HG02798 (cell line): ENCODE measurements at regions not wholly inside any gene's neighbourhood (a gene's known extent, or its start where the extent isn't known, plus 50 kb on each side); places are given as distances from the start of the nearest gene placed in this dataset.
A peak's percentile ranks its signal among the peaks of the same experiment; 100 is the strongest.

Source experiments
- ATAC-seq: cut with Tn5 transposase; IDR thresholded peaks from one replicate; pipeline ENCODE4 v1.9.1; 2021; ENCODE audit warnings: mild to moderate bottlenecking; ENCODE audit not compliant: unreplicated experiment, poor library complexity

DNA sequence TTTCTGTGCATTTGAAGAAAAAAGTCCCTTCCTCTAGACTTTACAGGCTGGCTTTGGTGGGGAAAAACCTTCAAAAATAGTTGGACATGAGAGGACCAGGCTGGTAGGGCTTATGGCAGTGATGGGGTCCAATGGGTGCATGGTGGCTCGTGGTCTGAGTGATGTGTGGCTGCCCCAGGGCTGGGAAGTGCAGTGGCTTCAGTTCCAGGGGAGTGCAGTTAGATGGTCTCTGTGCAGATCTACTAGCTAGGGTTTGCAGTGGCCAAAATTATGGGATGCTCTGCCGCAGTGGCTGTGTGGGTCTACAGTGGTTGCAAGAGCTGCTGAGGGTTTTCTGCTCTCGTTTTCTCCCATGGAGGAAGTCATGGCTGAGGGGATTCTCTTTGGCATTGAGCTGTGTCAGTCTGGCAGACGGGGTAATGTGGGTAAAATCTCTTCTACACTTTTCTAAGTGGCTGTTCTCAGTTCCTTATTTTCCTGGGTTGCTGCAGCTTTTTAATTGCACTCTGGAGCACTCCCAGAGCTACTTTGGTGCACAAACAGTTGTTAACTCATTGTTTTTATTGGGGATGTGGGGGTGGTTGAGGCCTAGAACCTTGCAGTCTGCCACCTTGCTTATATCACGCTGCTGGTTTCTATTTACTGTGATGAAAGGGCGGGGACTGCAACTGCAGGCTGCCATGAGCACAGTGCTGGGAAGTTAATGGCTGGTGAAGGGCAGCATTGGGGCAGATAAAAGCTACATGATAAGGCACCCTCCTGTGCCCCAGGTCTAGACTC, 1324.6 kb downstream of the NSUN3 start:
- peak; percentile 67 for ATAC-seq

DNA sequence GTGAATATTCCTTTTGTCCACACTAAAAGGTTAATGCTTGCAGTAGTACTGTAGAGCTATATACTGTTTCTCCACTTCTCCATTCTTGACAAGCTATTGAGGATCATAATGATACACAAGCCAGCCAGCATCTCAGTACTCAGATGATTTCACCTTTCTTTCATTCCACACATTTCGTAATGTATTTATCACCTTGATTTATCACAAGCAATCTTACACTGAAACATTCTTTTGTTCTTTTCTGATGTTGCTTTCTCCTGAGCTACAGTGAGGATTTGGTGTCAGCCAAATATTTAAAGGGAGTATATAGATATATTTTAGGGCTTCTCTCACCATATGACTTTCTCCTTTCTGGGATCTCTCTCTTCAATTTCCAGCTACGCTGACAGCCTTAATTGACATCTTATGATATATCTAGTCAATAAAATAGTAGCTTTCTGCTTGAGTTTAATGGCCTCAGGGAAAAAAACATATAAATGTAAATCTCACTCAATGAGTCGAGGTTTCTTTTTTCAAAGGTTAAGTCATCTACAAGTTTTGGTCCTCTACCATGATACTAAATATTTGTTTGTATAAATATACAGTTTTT, 1327.0 kb downstream of the NSUN3 start:
- ATAC-seq, result no peak

DNA sequence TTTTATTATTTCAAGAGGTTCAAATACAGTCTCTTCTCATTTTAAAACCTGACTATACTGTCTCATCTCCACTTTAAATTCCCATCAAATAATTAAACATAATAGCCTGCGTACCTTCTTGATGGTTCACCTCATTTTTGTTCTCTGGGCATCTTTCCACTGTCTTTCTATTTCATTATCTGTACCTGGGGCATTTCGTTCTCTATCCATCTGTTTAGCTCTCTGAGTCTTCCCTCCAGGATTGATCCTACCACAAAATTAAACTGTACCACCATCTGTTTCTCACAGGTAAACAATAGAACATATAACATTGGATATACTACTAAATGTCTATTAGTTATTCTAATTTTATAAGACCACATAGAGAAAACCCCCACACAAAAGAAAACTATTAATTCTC, 1331.4 kb downstream of the NSUN3 start:
- ATAC-seq, result no peak

DNA sequence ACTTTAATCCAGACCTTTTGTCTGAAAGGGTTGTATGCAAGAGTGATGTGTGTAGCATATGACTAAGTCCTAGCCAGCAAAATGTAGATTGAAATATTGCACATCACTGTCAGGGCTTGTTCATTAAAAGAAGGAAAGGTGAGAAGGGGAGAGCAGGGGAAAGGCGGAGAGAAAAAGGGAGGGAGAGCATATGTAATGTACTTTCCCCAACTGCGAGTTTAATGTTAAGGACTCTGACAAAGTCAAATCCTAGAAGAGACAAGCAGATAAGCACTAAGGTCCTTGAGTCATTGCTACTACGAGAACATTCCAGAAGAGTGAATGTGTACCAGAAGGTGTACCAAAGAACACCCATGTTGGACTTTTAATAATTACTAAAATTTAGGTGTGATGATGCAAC, 1336.7 kb downstream of the NSUN3 start:
- no peak for ATAC-seq

DNA sequence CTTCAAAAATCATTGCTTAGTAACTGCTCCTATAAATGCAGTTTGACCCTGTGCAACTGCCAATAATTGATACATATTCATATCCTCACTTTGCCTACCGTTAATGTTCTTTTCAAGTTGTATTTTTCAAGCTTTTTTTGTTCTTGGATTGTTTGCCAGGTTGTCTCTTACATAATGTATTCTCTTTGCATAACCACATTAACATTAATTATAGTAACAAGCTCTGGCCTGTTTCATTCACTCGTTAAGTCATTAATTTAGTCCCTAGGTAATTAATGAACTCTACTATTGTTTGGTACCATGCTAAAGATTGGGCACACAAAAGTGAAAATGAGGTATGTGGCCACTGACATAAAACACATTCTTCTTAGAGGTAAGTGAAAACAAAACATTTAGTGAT, 1338.8 kb downstream of the NSUN3 start:
- no peak for ATAC-seq

DNA sequence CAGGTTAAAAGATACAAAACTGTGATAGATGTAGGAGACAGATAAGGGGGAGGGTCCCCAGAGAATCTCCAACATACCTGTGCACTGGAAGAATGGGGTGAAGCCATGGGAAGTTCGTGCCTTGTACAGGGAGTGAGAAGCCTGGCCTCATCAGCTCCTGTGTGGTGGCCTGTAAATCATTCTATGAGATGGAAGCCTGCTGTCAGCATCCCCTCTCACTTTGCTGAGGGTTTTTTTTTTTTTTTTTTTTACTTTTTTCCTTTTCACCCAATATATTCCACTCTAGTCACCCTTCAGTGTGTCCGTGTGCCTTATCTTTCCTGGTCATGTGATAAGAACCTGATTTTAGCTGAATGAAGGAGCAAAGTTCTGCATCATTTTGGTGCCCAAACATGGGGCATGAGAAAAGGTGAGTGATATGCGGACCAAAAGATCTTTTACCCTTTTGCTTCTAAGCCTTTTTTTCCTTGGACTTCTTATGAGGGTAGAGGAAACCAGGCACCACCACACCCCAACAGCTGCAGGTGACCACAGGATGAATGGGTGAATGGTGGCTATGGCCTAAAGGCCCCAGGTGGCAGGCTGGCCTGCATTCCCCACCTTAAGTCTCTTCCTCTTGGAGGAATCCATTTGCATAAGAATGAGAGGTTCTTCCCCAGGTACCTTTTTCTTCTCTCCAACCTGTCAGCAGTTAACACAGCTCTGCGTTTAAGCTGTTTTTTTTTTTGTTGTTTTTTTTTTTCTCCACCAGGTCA, 1345.0 kb downstream of the NSUN3 start:
- no peak for ATAC-seq

DNA sequence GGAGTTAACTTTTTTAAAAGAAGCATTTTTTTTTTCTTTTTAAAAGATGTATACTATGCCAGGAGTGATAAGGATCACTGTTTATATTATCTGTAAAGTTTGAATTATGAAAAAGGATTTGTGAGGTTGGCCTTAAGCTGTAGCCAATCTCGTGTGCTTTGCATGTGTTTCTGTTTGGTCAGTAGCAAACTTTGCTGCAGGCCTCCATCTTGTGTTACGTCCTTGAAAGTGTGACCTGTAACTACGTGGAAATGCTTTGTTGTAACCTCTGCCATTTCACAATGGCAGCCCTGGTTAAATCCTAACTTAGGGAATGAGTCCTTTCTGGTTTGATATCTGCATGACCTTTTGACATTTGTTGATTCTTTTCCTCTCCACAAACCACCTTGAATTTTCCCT, 1345.6 kb downstream of the NSUN3 start:
- no peak for ATAC-seq

DNA sequence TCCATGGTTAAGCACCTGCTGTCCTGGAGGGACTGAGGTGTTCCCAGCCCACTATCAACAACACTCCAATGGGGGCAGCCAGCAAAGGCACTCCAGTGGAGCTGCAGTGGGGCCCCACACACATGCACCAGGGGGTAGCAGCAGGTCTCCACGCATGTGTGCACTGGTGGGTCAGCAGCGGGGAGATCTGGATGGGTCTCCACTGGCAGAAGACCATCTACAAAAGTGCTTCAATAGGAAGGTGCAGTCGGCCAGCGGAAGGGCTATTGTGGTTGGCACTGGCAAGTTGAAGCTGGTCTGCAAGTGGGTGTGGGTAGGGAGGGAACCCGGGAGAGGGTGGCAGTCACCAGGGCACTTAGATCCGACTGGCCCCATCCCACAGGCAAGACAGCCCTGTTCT, 1355.4 kb downstream of the NSUN3 start:
- no peak for ATAC-seq

DNA sequence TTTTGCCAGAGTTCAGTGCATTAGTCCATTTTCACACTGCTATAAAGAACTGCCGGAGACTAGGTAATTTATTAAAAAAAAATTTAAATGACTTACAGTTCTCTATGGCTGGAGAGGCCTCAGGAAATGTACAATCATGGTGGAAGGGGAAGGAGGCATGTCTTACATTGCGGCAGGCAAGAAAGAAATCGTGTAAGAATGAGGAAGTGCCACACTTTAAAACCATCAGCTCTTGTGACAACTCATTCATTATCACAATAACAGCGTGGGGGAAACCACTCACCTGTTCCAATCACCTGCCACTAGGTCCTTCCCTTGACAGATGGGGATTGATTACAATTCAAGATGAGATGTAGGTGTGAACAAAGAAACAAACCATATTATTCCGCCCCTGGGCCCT, 1361.4 kb downstream of the NSUN3 start:
- no peak for ATAC-seq

DNA sequence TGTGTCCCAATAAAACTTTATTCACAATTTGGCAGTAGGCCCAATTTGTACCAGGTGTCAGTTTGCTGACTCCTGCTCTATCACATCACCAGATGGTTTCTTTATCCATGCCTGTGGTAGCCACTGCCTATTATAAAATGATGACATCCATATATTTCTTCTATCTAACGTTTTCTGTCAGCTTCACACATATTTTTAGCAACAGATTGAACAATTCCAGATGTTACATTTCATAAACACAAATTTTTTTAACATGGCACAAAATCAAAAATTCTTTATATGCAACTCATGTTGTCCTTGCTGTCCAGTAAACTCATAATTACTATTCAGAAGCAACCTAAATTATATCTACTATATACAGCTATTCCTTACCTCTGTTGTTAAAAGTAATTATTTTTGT, 1371.6 kb downstream of the NSUN3 start:
- no peak for ATAC-seq

DNA sequence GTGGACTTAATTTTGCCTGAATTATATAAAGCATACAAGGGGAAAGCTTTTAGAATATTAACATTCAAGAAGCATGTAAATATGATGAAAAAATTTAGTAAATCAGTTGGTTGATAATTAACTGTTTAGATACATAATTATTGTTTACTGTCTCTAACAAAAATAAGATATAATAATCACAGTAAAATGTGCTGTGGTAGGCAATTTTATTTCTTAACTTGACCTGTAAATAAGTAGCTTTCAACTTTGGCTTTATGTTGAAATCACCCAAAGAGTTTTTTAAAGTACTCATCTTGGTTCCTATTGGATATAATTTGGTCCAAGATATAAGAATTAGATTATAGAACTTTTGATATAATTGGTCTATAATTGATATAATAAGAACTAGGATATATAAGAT, 1374.5 kb downstream of the NSUN3 start:
- ATAC-seq, result no peak

DNA sequence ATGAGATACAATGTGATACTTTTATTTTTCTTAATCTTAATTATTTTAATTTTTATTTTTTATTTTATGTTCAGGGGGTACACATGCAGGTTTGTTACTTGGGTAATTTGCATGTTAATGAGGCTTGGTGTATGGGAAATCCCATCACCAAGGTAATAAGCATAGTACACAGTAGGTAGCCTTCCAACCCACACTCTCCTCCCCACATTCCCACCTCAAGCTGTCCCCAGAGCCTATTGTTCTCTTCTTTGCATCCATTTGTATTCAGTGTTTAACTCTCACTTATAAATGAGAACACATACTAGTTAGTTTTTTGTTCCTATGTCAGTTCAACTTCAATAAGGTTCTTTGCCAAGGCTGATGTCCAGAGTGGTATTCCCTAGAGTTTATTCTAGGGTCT, 1375.4 kb downstream of the NSUN3 start:
- ATAC-seq, result no peak

DNA sequence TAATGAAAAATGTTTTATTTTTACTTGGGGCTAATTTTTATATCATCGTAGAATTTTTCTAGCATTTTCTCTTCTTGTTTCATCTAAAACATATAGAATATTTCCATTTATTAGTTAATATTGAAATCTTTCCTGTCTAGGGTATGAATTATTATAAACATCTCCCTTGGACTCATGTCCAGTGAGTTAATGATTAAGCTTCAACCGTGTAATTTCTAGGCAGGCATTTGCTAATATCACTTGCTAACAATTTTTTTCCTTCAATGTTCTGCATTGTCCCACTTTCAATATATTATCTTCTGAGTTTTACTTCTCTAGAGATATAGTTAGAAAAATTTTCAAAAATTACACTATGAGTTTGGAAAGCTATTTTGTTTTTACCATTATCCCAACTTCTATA, 1371.6 kb upstream of the EPHA6 start:
- no peak for ATAC-seq

DNA sequence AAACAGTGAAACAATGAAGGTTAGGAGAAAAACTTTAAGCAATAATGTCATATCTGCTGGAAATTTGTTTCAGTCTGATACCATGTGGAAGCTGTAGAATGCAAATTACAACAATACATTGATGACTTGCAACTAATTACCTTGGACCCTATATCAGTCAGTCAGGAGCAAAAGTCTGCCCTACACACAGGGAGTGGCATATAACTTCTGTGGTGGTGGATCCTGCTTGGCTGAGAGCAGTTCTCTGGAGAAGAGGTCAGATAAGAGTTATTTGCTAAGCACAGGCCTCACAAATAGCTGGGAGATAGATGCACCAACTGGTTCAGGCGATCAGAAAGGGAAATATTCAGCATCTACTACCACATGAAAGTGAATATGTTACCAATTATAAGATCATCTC, 1364.6 kb upstream of the EPHA6 start:
- no peak for ATAC-seq

DNA sequence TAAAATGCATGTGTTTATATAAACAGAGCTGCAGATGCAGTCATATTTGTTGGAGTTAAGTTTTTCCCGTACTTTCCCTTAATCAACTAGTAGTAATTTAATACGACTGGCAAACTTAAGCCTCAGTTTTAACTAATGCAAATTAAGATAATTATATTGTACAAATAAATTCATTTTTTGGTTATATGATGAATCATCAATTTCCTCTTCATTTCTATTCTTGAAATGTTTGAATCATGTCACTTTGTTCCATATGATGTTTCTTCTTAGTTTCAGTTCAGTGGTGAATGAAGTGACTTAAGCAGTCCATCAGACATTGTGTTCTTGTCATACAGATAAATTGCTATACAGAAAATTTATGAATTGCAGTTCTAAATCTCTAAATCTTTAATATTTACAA, 1361.2 kb upstream of the EPHA6 start:
- no peak for ATAC-seq

DNA sequence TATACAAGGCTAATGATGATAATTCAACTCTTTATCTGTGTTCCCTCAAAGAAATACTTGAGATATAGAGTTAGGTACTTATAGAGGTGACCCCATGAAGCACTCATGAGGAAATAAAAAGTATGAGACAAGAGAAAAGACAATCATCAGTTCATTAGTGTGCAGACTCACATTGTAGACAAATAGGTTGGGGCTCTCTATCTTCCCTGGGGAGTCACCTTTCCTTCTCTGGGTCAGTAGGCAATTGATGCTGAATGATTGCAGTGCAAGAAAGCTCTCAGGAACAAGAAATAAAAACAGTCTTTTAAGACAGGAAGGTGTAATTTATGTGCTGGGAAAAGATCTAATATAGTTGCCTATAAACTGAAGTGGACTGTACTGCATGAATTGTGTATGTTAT, 1357.6 kb upstream of the EPHA6 start:
- no peak for ATAC-seq

DNA sequence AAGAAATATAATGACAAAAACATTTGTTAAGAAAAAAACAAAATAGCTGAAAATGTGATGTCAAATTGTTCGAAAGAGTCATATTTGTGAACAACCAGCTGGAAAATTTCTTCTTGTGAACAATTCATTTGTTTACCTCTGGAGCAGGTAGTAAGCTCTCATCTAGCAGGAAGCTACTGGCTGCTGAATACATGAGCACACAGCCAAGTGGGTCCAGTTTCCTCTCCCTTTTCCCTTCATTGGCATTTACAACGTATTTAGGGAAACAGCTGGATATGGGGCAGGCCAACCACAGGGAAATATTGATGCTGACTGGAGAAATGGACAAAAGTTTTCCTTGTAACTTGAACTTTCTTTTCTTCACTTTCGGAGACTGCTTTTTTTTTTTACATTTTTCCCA, 1354.7 kb upstream of the EPHA6 start:
- ATAC-seq, result no peak

DNA sequence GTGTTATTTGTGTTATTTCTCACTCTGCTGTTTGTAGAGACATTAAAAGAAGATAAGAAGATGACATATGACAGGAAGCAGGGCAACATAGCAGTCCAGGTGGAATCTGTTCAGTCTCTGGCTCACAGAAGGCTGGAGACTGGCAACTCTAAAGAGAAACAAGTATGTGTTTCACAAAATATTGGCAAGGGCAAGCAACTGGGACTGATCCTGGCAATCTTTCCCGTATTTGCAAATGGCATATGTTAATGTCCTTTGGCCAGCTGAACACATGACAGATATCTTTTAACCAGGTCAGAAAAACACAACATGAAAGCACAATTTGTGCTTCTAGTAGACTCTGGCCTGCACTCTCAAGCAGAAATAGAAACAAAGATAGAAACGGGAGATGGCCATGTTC, 1354.1 kb upstream of the EPHA6 start:
- ATAC-seq, result no peak

DNA sequence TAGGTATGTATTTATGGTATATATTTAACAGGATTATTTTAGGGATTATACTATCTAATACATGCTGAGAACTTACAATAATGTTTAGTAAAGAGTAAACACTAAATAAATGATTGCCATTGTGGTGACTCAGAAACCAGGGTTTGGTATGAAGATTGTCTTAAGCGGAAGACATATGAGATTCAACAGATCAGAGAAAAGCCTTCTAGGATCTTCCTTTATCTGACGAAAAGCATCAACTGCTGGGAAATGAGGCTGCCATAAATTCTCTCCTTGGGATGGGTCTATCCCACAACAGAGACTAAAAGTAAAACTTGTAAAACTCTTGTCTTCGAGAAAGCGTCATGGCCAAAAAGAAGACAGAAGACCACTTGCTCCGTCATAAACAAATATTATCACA, 1352.2 kb upstream of the EPHA6 start:
- ATAC-seq, result no peak

DNA sequence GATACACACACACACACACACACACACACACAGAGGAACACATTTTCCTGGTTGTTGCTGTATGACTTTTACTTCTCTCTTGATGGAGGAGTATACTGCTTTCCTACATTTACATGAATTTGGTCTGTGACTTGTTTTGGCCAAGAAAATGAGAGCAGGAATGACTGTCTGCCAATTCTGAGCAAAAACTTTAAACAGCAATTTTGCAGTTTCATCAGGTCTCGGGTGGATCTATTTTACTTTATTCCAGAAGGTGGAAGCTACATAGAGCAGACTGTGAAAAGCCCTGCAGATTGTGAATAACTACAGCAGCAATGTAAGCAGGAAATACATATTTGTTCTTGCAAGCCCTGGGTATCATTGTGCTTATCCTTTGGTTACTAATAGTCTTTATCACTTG, 1350.0 kb upstream of the EPHA6 start:
- no peak for ATAC-seq

DNA sequence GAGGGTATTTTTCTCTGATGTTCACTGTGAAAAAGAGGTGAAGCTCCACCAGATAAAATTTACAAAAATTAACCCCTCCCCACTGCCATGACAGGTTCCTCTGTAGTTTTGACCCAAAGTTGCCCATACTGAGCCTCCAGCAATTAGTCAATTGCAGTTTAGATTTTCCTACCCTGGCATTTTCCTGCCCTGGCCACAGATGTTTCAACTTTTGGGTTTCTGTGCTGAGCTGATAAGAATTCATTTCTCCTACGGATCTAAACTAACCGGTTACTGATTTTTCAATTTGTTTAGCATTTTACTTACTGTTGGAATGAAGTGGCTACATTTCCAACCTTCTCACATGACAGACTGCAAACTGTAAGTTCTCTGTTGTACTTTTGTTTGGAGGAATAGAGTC, 1346.1 kb upstream of the EPHA6 start:
- ATAC-seq, result no peak

DNA sequence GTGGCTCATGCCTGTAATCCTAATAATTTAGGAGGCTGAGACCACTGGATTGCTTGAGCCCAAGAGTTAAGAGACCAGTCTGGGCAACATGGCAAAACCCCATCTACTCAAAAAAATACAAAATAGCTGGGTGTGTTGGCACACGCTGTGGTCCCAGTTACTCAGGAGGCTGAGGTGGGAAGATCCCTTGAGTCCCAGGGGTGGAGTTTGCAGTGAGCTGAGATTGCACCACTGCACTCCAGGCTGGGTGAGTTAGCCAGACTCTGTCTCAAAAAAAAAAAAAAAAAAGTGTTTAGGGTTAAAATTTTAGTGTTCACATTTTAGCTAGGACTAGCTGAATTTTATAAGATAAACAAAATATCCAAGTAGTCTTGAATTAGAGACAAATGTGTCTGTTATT, 1340.1 kb upstream of the EPHA6 start:
- no peak for ATAC-seq
